Neuron (in vitro differentiated cells): ENCODE measurements at regions not wholly inside any gene's neighbourhood (a gene's known extent, or its start where the extent isn't known, plus 50 kb on each side); places are given as distances from the start of the nearest gene placed in this dataset.

Experiments used
- H2AFZ ChIP-seq: one replicate; pipeline ENCODE4 v1.6.1; 2013; ENCODE audit warnings: low read depth, mild to moderate bottlenecking, inconsistent platforms, low read length, moderate library complexity
- H3K27me3 ChIP-seq: one replicate; pipeline ENCODE4 v1.6.1; 2013; ENCODE audit warnings: low read length; ENCODE audit not compliant: insufficient read depth
- H3K36me3 ChIP-seq: one replicate; pipeline ENCODE4 v1.6.1; 2013; ENCODE audit warnings: low read length; ENCODE audit not compliant: insufficient read depth
- H3K4me1 ChIP-seq: one replicate; pipeline ENCODE4 v1.6.1; 2013; ENCODE audit warnings: low read length; ENCODE audit not compliant: insufficient read depth
- H3K4me3 ChIP-seq: 2 replicates; pipeline ENCODE4 v1.5.1; 2013; ENCODE audit warnings: mild to moderate bottlenecking, low read length, moderate library complexity
- H3K9me3 ChIP-seq: one replicate; pipeline ENCODE4 v1.6.1; 2013; ENCODE audit warnings: low read length

DNA sequence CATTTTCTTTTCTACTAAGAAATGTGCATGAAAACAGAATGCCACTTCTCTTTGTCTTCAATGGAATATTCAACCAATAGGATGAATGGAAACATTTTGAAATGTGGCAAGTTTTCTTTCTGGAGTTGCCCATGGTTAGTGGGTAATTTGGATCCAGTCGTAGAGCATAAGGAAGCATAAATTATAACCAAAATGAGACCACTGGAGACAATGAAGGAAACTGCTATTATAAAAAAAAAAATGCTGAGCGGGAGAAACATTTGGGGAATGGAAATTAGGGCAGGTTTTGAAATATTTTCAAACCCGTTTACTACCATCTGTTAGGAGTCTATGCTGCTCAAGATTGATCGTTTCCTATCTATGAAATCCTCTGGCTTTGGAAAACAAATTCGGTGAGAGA lies 182.9 kb upstream of the PRKCQ start:
- H3K27me3 ChIP-seq, result no peaks in the 10 kb centered on the region
- no peaks in the 10 kb centered on the region for H3K36me3 ChIP-seq
- no peaks in the 10 kb centered on the region for H3K9me3 ChIP-seq
- H3K4me1 ChIP-seq, result peaks cover 3% of the 10 kb centered on the region
- no peak overlapping the region for H2AFZ ChIP-seq
- no peak overlapping the region for H3K4me3 ChIP-seq

DNA sequence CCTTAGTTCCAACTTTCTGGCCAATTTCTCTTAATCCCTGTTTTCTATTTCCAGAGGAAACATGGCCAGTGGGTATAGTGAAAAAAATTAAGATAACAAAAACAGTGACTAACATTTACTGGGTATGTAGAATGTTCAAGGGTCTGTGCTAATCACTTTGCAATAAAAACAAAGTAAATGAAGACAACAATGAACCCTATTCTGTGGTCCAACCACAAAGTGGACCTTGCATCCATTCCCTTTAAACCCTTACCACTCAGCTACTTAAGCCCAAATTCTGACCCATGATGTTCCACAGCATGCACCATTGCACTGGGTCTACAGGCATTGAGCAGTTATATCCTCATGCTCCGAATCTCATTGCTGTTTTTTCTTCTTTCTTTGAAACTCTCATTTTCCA lies 179.9 kb upstream of the PRKCQ start:
- peaks cover 3% of the 10 kb centered on the region for H3K4me1 ChIP-seq
- no peaks in the 10 kb centered on the region for H3K9me3 ChIP-seq
- no peak overlapping the region for H2AFZ ChIP-seq
- no peak overlapping the region for H3K4me3 ChIP-seq
- no peaks in the 10 kb centered on the region for H3K27me3 ChIP-seq
- no peaks in the 10 kb centered on the region for H3K36me3 ChIP-seq

DNA sequence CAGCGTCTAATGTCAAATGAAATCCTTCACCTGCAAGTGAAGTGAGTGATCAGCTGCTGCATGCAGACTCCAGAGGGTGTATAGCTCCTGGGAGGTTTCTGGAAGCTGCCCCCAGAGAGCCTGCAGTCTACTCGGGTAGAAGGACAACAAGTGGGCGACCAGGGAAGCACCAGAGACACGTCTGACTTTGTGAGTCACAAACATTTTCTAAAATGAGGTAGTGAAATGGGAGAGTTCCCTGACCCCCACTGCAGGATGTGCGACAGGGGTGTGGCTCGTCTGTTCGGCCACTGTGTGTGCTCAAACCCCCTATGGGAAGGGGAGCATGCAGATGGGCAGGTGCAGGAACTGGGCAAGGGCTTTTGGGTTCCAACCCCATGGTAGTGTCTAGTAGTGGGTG lies 177.1 kb upstream of the PRKCQ start:
- Histone ChIP-seq H3K4me1 (no peaks in the 10 kb centered on the region), H3K9me3 (no peaks in the 10 kb centered on the region), H2AFZ (no peak overlapping the region), H3K27me3 (no peaks in the 10 kb centered on the region), H3K36me3 (no peaks in the 10 kb centered on the region), H3K4me3 (no peak overlapping the region)

DNA sequence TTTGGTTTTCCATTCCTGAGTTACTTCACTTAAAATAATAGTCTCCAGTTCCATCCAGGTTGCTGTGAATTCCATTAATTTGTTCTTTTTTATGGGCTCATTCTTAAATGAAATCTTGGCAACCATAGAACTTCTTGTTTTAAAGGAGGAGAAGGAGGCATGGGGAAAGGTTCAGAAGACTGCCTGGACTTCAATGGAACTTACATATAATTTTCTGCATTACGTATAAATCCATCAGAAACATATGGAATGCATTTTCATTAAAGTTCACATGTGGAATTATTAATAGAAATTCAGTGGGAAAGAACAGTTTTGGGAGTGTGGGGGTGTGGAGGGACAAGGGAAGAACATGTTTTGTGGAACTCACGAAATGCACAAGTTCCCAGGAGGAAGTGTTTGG lies 176.6 kb upstream of the PRKCQ start:
- Histone ChIP-seq H3K4me1 (no peaks in the 10 kb centered on the region), H2AFZ (no peak overlapping the region), H3K4me3 (no peak overlapping the region), H3K27me3 (no peaks in the 10 kb centered on the region), H3K9me3 (no peaks in the 10 kb centered on the region), H3K36me3 (no peaks in the 10 kb centered on the region)

DNA sequence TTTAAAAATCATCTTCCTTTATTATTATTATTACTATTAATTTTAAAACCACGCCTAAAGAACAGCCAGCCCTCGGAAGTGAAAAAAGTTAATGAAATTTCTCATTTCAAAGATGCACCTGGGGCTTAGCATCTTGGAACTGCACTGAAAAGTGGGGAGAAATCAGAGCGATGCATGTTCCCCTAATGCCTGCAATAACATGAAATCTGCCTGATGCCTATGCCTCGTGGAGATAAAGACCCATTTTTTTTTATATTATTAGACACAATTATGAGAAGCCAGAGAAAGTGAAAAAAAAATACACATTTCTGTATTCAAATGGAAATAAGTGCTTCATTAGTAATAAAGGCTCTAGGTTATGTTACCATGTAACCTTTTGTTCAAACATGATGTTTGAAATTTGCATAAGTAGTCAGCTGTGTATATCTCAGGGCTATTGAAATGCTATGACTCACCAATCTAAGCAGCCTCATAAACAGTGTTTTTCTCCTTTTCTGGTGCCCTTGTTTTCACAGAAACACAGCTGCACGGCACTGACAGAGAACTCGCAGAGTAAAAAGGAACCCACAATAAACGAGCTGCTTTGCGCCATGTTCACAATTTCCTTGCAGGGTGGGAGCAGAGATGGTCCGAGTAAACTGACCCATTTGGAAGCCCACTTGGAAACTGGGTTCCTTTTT lies 175.8 kb upstream of the PRKCQ start:
- Histone ChIP-seq H3K4me1 (no peaks in the 10 kb centered on the region), H3K36me3 (no peaks in the 10 kb centered on the region), H2AFZ (no peak overlapping the region), H3K4me3 (no peak overlapping the region), H3K27me3 (no peaks in the 10 kb centered on the region), H3K9me3 (no peaks in the 10 kb centered on the region)

DNA sequence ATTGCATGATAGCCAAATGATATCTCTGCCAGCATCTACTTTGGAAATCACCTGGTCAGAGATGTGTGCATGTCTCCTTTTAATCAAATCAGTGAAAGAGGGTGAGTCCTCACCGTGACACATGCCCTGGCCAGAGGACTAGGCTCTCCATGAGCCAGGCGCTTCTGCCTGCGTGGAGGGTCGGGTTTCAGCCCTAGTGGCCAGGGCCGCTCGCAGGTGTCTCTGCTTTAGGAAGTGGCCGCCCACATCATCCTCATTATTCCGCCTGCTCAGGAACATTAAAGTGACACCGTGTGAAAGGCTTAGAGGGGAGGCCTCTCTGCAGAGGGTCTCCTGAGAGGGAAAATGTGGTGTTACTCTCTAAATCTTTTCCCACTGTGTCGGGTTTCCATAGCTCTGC lies 173.6 kb upstream of the PRKCQ start:
- Histone ChIP-seq H3K4me3 (no peak overlapping the region), H3K27me3 (no peaks in the 10 kb centered on the region), H3K9me3 (no peaks in the 10 kb centered on the region), H2AFZ (no peak overlapping the region), H3K4me1 (no peaks in the 10 kb centered on the region), H3K36me3 (no peaks in the 10 kb centered on the region)

DNA sequence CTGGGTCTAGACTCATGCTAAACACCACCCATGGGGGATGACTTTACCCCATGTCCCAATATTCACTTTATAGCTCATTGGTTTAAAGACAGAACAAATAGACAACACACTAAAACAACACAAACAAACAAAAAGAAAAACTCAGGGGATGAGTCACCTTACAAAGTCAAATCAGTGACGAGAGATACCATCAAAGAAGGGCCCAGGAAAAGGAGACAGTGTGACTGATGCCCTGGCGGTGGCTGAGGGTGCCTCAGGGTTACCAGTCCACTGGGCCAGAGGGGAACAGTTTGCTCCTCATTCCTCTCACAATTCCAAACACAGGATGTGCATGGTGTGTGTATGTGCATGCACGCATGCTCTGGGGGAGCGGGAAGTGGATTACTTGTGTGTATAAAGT lies 171.3 kb upstream of the PRKCQ start:
- Histone ChIP-seq H3K4me3 (no peak overlapping the region), H2AFZ (no peak overlapping the region)

DNA sequence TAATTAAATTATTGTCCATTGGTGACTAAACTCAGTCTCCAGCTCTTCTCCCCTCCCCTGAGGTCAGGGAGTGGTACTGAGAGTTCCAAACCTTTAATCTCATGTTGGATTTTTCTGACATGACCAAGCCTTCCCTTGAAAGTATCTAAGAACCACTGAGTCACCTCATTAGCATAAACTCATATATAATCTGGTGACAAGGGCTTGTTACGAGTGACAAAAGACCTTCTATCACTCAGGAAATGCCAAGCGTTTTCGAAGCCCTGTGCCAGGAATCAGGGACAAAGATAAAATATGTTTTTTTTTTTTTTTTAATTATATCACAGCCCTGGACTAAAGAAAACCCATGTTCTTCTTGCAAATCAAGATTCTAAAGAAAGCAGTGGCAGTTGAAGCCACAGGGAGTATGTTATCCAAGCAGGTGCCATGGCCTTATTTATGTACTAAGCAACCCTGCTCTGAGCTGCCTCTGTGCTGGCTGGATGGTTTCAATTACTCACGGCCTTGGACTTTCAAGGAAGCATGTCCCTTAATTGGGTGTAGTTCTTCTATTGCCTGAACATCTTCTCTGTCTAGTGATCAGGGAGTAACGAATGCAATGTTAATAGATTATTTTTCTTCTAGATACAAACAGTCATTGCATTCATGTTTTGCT lies 169.0 kb upstream of the PRKCQ start:
- Histone ChIP-seq H3K36me3 (no peaks in the 10 kb centered on the region), H3K27me3 (no peaks in the 10 kb centered on the region), H2AFZ (no peak overlapping the region), H3K9me3 (no peaks in the 10 kb centered on the region), H3K4me3 (no peak overlapping the region), H3K4me1 (no peaks in the 10 kb centered on the region)

More for the DNA sequence above, 171.3 kb upstream of the PRKCQ start:
- H3K27me3 ChIP-seq, result no peaks in the 10 kb centered on the region
- no peaks in the 10 kb centered on the region for H3K9me3 ChIP-seq
- H3K4me1 ChIP-seq, result no peaks in the 10 kb centered on the region
- H3K36me3 ChIP-seq, result no peaks in the 10 kb centered on the region

DNA sequence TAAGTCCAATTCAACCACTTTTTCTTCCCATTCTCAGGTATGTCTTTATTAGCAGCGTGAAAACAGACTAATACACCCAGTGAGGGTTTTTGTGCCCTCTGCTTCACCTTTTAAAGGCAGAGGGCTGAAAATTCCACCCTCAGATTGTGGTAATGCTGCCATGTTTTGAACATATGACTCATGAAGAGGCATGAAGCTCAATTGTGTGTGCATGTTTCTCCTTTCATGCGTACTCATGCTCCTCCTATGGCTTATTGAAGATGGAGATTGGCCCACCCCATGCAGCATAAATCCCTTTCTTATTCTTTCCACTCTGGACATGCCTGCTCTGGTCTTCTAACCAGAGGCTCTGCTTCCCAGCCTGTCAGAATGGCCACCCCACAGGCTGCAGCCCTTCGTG lies 168.0 kb upstream of the PRKCQ start:
- Histone ChIP-seq H3K36me3 (no peaks in the 10 kb centered on the region), H3K4me3 (no peak overlapping the region), H2AFZ (no peak overlapping the region), H3K4me1 (no peaks in the 10 kb centered on the region), H3K9me3 (no peaks in the 10 kb centered on the region), H3K27me3 (no peaks in the 10 kb centered on the region)

DNA sequence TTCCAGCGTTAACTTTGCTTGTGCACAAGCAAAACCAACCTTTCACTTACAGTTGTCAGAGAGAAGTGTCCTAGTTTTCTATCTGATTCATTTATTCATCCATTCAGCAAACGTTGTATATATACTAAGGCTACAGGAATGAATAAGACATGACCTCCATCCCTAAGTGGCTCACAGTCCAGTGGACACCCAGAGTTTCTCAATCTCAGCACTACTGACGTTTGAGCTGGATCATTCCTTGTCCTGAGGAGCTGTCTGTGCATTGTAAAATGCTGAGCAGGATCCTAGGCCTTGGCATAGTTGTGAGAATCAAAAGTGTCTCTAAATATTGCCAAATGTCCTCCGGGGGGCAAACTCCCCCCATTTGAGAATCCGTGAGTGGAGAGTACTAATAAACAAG lies 166.7 kb upstream of the PRKCQ start:
- no peaks in the 10 kb centered on the region for H3K9me3 ChIP-seq
- no peaks in the 10 kb centered on the region for H3K4me1 ChIP-seq
- no peaks in the 10 kb centered on the region for H3K27me3 ChIP-seq
- H3K36me3 ChIP-seq, result no peaks in the 10 kb centered on the region
- H2AFZ ChIP-seq, result no peak overlapping the region
- no peak overlapping the region for H3K4me3 ChIP-seq

DNA sequence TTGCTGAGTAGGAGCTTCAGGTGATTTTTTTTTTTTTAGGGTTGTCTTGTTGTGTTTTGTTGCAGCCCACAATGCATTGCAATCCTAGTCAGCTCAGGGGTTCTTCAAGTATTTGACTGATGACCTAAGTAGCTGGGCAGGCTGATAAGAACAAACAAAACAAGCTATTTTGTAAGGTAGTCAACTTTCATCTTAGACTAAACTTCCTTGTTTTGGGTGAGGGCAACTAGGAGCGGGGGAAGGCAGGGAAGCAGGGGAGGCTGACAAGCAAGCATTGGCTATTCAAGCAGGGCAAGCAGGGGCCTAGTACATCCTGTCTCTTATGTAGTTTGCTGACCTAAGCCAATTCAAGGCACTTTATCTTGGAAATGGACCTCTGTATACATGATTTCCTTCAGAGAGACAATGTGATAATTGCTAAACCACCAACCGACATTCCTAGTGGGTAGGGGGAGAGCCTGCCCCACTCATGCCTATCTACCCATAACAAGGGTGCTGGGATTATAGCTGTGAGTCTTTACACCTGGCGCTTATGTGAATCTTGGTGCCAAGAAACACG lies 163.3 kb upstream of the PRKCQ start:
- H3K4me1 ChIP-seq, result no peaks in the 10 kb centered on the region

DNA sequence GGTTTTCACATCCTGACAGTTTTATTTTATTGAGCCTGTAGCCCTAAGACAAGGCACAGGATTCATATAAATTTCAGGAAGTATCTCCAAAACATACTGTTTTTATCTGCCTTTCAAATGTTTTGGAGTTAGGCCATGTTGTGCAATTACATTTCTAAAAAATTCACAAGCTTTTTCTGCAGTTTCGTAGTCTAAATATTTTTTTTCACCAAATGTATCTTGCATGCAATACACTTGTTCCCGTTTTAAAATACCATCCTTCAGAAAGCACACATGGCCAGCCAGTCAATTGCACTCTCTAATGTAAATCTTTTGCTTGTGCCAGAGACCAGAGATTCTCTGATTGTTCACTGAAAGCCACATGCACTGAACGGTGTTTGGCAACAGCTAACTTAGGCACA lies 161.5 kb upstream of the PRKCQ start:
- H3K9me3 ChIP-seq, result no peaks in the 10 kb centered on the region

More for the DNA sequence above, 163.3 kb upstream of the PRKCQ start:
- Histone ChIP-seq H3K4me3 (no peak overlapping the region), H3K9me3 (no peaks in the 10 kb centered on the region), H3K27me3 (no peaks in the 10 kb centered on the region), H2AFZ (no peak overlapping the region), H3K36me3 (no peaks in the 10 kb centered on the region)

DNA sequence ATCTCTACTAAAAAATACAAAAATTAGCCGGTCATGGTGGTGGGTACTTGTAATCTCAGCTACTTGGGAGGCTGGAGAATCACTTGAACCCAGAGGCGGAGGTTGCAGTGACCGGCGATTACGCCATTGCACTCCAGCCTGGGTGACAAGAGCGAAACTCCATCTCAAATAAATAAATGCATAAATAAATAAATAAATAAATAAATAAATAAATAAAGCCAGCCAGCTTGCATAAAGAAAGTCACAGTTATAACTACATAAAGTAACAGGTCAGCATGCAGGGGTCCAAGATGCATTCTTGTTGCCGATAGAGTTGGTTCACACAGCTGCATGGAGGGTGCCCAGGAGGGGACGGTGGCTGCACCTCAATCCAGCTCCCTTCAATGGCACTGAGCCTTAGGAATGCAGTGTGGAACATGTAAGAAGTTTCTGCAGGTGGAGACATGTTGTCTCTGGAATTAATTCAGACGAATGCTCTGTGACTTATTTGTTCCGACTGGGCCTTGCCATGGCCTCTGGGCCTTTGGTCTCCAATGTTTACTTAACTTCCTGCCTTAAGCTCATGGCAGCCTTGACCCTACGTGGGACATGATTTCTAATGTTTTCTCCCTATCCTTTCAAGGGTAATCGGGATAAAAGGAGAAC lies 159.6 kb upstream of the PRKCQ start:
- no peaks in the 10 kb centered on the region for H3K36me3 ChIP-seq
- H3K9me3 ChIP-seq, result no peaks in the 10 kb centered on the region
- H3K4me1 ChIP-seq, result no peaks in the 10 kb centered on the region
- no peak overlapping the region for H3K4me3 ChIP-seq
- H2AFZ ChIP-seq, result no peak overlapping the region
- no peaks in the 10 kb centered on the region for H3K27me3 ChIP-seq

More for the DNA sequence above, 161.5 kb upstream of the PRKCQ start:
- Histone ChIP-seq H3K4me1 (no peaks in the 10 kb centered on the region), H2AFZ (no peak overlapping the region), H3K27me3 (no peaks in the 10 kb centered on the region), H3K36me3 (no peaks in the 10 kb centered on the region), H3K4me3 (no peak overlapping the region)
